Osteoblast (primary cell): ENCODE measurements at regions not wholly inside any gene's neighbourhood (a gene's known extent, or its start where the extent isn't known, plus 50 kb on each side); places are given as distances from the start of the nearest gene placed in this dataset.
"Not testable (repeated sequence)": the region's sequence is repeated elsewhere in the genome, so short reads cannot be mapped to it uniquely, and the experiment has no call there.

Experiments used
- DNase-seq: peaks from one replicate; pipeline ENCODE4 v3.0.0; 2011; ENCODE audit warnings: low spot score, mixed read lengths; ENCODE audit not compliant: insufficient read length; ENCODE audit errors: missing footprints
- H2AFZ ChIP-seq: 2 replicates; pipeline ENCODE4 v1.6.0; 2011; ENCODE audit warnings: mild to moderate bottlenecking, low read length
- H3K27ac ChIP-seq: 2 replicates; pipeline ENCODE4 v1.5.1; 2011; ENCODE audit warnings: mild to moderate bottlenecking, low read depth, low read length, moderate library complexity
- H3K27me3 ChIP-seq: 2 replicates; pipeline ENCODE4 v1.6.0; 2012; ENCODE audit warnings: mild to moderate bottlenecking, control low read depth, inconsistent platforms, low read length, moderate library complexity; ENCODE audit not compliant: insufficient read depth
- H3K36me3 ChIP-seq: 2 replicates; pipeline ENCODE4 v1.5.1; 2011; ENCODE audit warnings: mild to moderate bottlenecking, low read length, control low read depth, moderate library complexity; ENCODE audit not compliant: insufficient read depth
- H3K4me1 ChIP-seq: 2 replicates; pipeline ENCODE4 v1.5.1; 2011; ENCODE audit warnings: mild to moderate bottlenecking, low read length, control low read depth, moderate library complexity; ENCODE audit not compliant: insufficient read depth
- H3K4me2 ChIP-seq: 2 replicates; pipeline ENCODE4 v1.6.0; 2011; ENCODE audit warnings: mild to moderate bottlenecking, low read length; ENCODE audit not compliant: insufficient read depth
- H3K4me3 ChIP-seq: fragments of 200-600 bp; sonication (generic); 3 replicates; pipeline ENCODE4 v1.5.1; 2012; ENCODE audit warnings: mild to moderate bottlenecking, low read length, inconsistent platforms; ENCODE audit not compliant: insufficient read depth
- H3K79me2 ChIP-seq: 2 replicates; pipeline ENCODE4 v1.6.0; 2012; ENCODE audit warnings: mild to moderate bottlenecking, low read length, control low read depth, inconsistent platforms; ENCODE audit not compliant: insufficient read depth
- H3K9me3 ChIP-seq: 2 replicates; pipeline ENCODE4 v1.5.1; 2011; ENCODE audit warnings: low read depth, low read length, control low read depth
- H4K20me1 ChIP-seq: 2 replicates; pipeline ENCODE4 v1.6.0; 2012; ENCODE audit warnings: mild to moderate bottlenecking, low read length, control low read depth; ENCODE audit not compliant: insufficient read depth
- CTCF ChIP-seq: IDR thresholded peaks from 2 replicates; pipeline ENCODE4 v1.5.1; 2011; ENCODE audit warnings: mild to moderate bottlenecking, low read depth, low read length, moderate library complexity; ENCODE audit errors: extremely low read depth

- no peaks in the 10 kb centered on the region for H3K79me2 ChIP-seq
- H3K27ac ChIP-seq, result no peak overlapping the region
- DNase-seq, result no peak
- H3K4me3 ChIP-seq, result no peak overlapping the region
- no peaks in the 10 kb centered on the region for H3K36me3 ChIP-seq
- H3K9me3 ChIP-seq, result no peaks in the 10 kb centered on the region
- no peaks in the 10 kb centered on the region for H4K20me1 ChIP-seq
- H3K4me1 ChIP-seq, result no peaks in the 10 kb centered on the region
- no peaks in the 10 kb centered on the region for H3K27me3 ChIP-seq
- H3K4me2 ChIP-seq, result no peak overlapping the region
- no peak overlapping the region for H2AFZ ChIP-seq
- TF ChIP-seq CTCF, result no peak
Observed at GRCh38 chr7:112670193-112670592, 120.0 kb downstream of the TMEM168 start.

- TF ChIP-seq CTCF, result no peak
- no peak for DNase-seq
- Histone ChIP-seq H3K4me1 (no peaks in the 10 kb centered on the region), H3K27ac (no peak overlapping the region), H4K20me1 (no peaks in the 10 kb centered on the region), H3K4me3 (no peak overlapping the region), H2AFZ (no peak overlapping the region), H3K9me3 (no peaks in the 10 kb centered on the region), H3K36me3 (no peaks in the 10 kb centered on the region), H3K79me2 (no peaks in the 10 kb centered on the region), H3K4me2 (no peak overlapping the region), H3K27me3 (no peaks in the 10 kb centered on the region)
Observed at GRCh38 chr7:112678626-112679025, 111.6 kb downstream of the TMEM168 start.

GRCh38 chr7:112689466-112690177 lies 100.6 kb downstream of the TMEM168 start:
- H3K27ac ChIP-seq, H4K20me1 ChIP-seq, H2AFZ ChIP-seq, H3K4me3 ChIP-seq, H3K4me2 ChIP-seq, H3K27me3 ChIP-seq, H3K36me3 ChIP-seq, H3K9me3 ChIP-seq, DNase-seq, H3K79me2 ChIP-seq, H3K4me1 ChIP-seq: not testable (repeated sequence)

GRCh38 chr7:112692333-112692732 lies 97.9 kb downstream of the TMEM168 start:
- Histone ChIP-seq H3K9me3 (no peaks in the 10 kb centered on the region), H3K27ac (no peak overlapping the region), H3K4me1 (no peaks in the 10 kb centered on the region), H3K4me2 (no peak overlapping the region), H3K79me2 (no peaks in the 10 kb centered on the region), H3K27me3 (no peaks in the 10 kb centered on the region), H2AFZ (no peak overlapping the region), H3K36me3 (no peaks in the 10 kb centered on the region), H4K20me1 (no peaks in the 10 kb centered on the region), H3K4me3 (no peak overlapping the region)
- TF ChIP-seq CTCF, result no peak
- no peak for DNase-seq

GRCh38 chr7:112697211-112697610 lies 93.0 kb downstream of the TMEM168 start:
- H3K9me3 ChIP-seq, H3K4me3 ChIP-seq, H3K79me2 ChIP-seq, H3K36me3 ChIP-seq, H2AFZ ChIP-seq, H4K20me1 ChIP-seq, H3K4me1 ChIP-seq, H3K27me3 ChIP-seq, DNase-seq, H3K4me2 ChIP-seq, H3K27ac ChIP-seq: not testable (repeated sequence)
